ENCODE measurements at regions not wholly inside any gene's neighbourhood (a gene's known extent, or its start where the extent isn't known, plus 50 kb on each side); places are given as distances from the start of the nearest gene placed in this dataset.

DNA sequence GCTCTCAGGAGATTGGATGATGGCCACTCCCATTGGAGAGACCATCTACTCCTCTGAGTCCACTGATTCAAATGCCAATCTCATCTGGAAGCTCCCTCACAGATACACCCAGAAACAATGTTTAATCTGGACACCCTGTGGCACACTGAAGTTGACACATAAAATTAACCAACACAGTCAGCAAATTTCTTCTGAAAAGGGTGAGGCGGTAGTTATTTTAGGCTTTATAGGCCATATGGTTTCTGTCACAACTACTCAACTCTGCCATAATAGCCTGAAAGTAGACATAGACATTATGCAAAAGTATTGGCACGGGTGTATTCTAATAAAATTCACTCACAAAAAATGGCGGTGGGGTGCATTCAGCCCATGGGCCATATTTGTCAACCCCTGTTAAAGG lies 244.5 kb upstream of the VLDLR start (continued):
- TF ChIP-seq POLR2AphosphoS5 (IDR thresholded peaks at IDR 0.05; ENCODE audit: low read depth), result no peak
- no peak for TF ChIP-seq ZNF114 (CRISPR knock-in tag; IDR thresholded peaks at IDR 0.05)
- no peak for TF ChIP-seq CREB1 (CRISPR knock-in tag; IDR thresholded peaks at IDR 0.05; ENCODE audit: low read depth)
- no peak for TF ChIP-seq ZNF331 (CRISPR knock-in tag; IDR thresholded peaks at IDR 0.05; ENCODE audit: low read depth)

DNA sequence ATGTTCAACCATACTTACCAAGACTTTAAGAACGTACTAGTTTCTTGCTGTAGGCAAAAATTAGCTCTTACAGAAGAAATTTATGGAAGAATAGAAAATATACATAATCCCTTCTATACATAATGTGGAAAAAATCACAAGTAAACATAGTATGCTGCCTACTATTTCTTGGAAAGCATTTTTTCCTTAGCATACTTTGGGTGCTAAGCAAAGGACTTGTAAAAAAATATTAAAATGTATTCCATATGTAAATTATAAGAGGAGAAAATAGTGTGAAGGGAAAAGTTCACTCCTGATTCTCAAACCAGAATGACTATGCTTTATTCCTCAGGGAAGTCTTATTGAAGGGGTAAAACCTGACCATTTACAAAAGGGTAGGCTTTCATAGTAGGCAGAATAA lies 243.8 kb upstream of the VLDLR start:
- Mint-ChIP-seq H3K27ac (no peak overlapping the region), H3K4me3 (no peak overlapping the region), H3K36me3 (ENCODE audit: low read depth) (peaks cover 17% of the 10 kb centered on the region; the same call in 2 of the 3 replicates), H3K9me3 (peaks cover 25% of the 10 kb centered on the region), H3K27me3 (ENCODE audit: insufficient read depth, low read depth, poor library complexity) (peaks cover 3% of the 10 kb centered on the region), H3K4me1 (no peaks in the 10 kb centered on the region)
- Histone ChIP-seq H2AFZ (no peak overlapping the region), H3K27me3 (ENCODE audit: insufficient read depth) (no peaks in the 10 kb centered on the region), H4K20me1 (replicated peaks; ENCODE audit: insufficient read depth) (no peaks in the 10 kb centered on the region), H3K4me3 (no peak overlapping the region), H3K79me2 (replicated peaks; ENCODE audit: insufficient read depth) (no peaks in the 10 kb centered on the region), H3K36me3 (ENCODE audit: insufficient read depth) (no peaks in the 10 kb centered on the region), H3K4me1 (ENCODE audit: insufficient read depth) (no peaks in the 10 kb centered on the region), H3F3A (replicated peaks; ENCODE audit: low read depth) (no peaks in the 10 kb centered on the region), H3K9me2 (ENCODE audit: insufficient read depth) (peaks cover 6% of the 10 kb centered on the region; the same call in 1 of the 2 replicates), H3K4me2 (no peak overlapping the region), H3K27ac (ENCODE audit: low read depth) (no peak overlapping the region)
- DNase-seq (ENCODE audit: low spot score), result no peak
- ATAC-seq, result no peak
- no peak for TF ChIP-seq NANOG (IDR thresholded peaks at IDR 0.05; ENCODE audit: borderline replicate concordance)
- TF ChIP-seq EZH2 (IDR thresholded peaks at IDR 0.05; ENCODE audit: low read depth, unreplicated experiment), result no peak
- no peak for TF ChIP-seq STAT1 (IDR thresholded peaks at IDR 0.05; ENCODE audit: unreplicated experiment)
- TF ChIP-seq, protein P1, sequence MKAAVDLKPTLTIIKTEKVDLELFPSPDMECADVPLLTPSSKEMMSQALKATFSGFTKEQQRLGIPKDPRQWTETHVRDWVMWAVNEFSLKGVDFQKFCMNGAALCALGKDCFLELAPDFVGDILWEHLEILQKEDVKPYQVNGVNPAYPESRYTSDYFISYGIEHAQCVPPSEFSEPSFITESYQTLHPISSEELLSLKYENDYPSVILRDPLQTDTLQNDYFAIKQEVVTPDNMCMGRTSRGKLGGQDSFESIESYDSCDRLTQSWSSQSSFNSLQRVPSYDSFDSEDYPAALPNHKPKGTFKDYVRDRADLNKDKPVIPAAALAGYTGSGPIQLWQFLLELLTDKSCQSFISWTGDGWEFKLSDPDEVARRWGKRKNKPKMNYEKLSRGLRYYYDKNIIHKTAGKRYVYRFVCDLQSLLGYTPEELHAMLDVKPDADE (IDR thresholded peaks at IDR 0.05), result no peak
- no peak for TF ChIP-seq POLR2AphosphoS5 (IDR thresholded peaks at IDR 0.05; ENCODE audit: low read depth)
- no peak for TF ChIP-seq EZH2phosphoT487 (IDR thresholded peaks at IDR 0.05; ENCODE audit: unreplicated experiment)
- no peak for TF ChIP-seq ZNF331 (CRISPR knock-in tag; IDR thresholded peaks at IDR 0.05; ENCODE audit: low read depth)
- no peak for TF ChIP-seq ZNF114 (CRISPR knock-in tag; IDR thresholded peaks at IDR 0.05)
- no peak for TF ChIP-seq REST (IDR thresholded peaks at IDR 0.05; ENCODE audit: unreplicated experiment)
- TF ChIP-seq JUNB (IDR thresholded peaks at IDR 0.05; ENCODE audit: unreplicated experiment), result no peak
- TF ChIP-seq CREB1 (CRISPR knock-in tag; IDR thresholded peaks at IDR 0.05; ENCODE audit: low read depth), result no peak
- TF ChIP-seq, protein P2, sequence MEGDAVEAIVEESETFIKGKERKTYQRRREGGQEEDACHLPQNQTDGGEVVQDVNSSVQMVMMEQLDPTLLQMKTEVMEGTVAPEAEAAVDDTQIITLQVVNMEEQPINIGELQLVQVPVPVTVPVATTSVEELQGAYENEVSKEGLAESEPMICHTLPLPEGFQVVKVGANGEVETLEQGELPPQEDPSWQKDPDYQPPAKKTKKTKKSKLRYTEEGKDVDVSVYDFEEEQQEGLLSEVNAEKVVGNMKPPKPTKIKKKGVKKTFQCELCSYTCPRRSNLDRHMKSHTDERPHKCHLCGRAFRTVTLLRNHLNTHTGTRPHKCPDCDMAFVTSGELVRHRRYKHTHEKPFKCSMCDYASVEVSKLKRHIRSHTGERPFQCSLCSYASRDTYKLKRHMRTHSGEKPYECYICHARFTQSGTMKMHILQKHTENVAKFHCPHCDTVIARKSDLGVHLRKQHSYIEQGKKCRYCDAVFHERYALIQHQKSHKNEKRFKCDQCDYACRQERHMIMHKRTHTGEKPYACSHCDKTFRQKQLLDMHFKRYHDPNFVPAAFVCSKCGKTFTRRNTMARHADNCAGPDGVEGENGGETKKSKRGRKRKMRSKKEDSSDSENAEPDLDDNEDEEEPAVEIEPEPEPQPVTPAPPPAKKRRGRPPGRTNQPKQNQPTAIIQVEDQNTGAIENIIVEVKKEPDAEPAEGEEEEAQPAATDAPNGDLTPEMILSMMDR (conservative IDR thresholded peaks at IDR 0.05; ENCODE audit: low read depth in 2 of 2), result no peak
- TF ChIP-seq ZNF462 (CRISPR knock-in tag; IDR thresholded peaks at IDR 0.05), result no peak
